ENCODE measurements at regions not wholly inside any gene's neighbourhood (a gene's known extent, or its start where the extent isn't known, plus 50 kb on each side); places are given as distances from the start of the nearest gene placed in this dataset.

DNA sequence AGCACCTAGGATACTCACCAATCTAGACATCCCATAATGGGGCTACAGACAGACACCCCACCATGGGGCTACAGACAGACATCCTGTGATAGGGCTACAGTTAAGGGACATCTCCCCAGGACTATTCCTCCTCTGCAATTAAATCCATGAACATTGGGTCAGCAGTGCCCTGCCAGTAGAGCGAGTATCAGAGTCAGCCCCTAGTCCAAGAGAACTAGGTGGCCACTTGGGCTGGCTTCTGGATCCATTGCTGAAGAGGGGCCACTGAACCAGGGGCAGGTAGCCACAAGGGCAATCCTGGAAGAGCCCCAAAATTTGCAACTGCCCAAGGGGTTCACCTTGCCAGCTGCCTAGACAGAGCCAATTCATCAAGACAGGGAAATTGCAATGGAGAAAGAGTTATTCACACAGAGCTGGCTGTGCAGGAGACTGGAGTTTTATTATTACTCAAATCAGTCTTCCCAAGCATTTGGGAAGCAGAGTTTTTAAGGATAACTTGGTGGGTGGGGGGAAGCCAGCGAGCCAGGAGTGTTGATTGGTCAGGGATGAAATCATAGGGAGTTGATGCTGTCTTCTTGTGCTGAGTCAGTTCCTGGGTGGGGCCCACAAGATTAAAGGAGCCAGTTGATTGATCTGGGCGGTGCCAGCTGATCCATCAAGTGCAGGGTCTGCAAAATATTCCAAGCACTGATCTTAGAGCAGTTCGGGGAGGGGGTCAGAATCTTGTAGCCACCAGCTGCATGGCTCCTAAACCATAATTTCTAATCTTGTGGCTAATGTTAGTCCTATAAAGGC lies 170.2 kb upstream of the SMAD3 start:
- no peak for DNase-seq (ENCODE audit: extremely low read depth, low read depth)

DNA sequence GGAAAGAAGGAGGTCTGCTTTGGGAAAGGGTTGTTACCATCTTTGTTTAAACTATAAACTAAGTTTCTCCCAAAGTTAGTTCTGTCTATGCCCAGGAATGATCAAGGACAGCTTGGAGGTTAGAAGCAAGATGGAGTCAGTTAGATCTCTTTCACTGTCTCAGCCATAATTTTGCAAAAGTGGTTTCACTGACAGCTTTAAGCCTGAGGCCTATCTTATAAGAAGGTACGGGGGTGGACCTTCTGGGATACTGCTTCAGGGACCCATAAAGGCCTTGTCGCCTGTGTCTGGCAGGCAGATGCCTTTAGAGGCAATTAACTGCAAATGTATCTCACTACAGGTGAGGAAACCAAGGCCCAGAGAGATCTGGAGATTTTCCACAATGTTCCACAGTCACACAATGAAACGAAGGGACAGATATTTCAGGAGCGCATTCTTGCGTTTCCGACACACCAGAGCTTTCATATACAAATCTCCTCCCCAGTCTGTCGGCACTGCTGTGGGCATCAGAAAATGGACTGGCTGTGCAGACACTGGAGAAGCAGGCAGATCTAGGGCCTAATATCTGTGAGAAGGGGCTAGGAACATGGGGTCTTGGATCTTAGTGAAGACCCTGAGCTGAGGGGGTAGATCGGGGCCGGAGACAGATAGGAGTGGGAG lies 169.5 kb upstream of the SMAD3 start:
- DNase-seq (ENCODE audit: extremely low read depth, low read depth) = no peak
- TF ChIP-seq, protein P1, sequence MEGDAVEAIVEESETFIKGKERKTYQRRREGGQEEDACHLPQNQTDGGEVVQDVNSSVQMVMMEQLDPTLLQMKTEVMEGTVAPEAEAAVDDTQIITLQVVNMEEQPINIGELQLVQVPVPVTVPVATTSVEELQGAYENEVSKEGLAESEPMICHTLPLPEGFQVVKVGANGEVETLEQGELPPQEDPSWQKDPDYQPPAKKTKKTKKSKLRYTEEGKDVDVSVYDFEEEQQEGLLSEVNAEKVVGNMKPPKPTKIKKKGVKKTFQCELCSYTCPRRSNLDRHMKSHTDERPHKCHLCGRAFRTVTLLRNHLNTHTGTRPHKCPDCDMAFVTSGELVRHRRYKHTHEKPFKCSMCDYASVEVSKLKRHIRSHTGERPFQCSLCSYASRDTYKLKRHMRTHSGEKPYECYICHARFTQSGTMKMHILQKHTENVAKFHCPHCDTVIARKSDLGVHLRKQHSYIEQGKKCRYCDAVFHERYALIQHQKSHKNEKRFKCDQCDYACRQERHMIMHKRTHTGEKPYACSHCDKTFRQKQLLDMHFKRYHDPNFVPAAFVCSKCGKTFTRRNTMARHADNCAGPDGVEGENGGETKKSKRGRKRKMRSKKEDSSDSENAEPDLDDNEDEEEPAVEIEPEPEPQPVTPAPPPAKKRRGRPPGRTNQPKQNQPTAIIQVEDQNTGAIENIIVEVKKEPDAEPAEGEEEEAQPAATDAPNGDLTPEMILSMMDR (IDR thresholded peaks at IDR 0.05; ENCODE audit: low read depth, low read length) = no peak

More for the DNA sequence above, 170.2 kb upstream of the SMAD3 start:
- TF ChIP-seq, protein P1 (IDR thresholded peaks at IDR 0.05; ENCODE audit: low read depth, low read length) = no peak

DNA sequence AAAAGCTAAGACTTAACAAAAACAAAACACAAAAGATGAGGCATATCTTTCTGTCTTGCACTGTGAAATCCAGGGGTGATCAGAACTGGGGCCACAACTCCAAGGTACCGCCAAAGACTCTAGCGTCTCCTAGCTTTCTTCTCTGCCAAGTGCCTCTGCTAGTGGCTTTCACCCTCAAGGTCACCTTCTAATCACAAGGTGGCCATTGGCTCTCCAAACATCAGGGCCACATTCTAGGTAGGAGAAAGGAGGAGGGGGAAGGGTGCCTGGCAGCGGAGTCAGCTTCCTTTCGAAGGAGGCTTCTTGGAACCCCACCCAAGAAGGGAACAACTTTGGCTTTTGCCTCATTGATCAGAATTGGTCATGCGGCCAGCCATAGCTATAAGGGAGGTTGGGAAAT lies 168.8 kb upstream of the SMAD3 start:
- TF ChIP-seq, protein P1 (IDR thresholded peaks at IDR 0.05; ENCODE audit: low read depth, low read length) = no peak
- no peak for DNase-seq (ENCODE audit: extremely low read depth, low read depth)

DNA sequence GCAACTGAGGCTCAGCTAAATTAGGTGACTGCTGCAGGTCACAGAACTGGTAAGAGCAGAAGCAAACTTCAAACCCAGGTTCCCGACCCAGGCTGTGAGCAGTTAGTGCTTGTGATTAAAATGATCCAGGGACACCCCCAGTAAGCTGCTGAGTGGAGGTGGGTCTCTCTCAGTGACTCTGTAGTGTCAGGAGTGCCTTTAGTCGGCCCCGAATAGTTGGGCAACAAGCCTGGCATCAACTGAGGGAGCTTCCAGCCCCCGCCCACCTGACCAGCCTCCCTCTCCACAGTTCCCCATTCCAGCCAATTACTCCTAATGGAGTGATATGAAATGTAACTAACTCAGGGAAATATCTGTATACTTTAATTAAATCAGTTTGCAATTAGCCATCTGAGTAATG lies 168.0 kb upstream of the SMAD3 start:
- DNase-seq (ENCODE audit: extremely low read depth, low read depth) = no peak
- TF ChIP-seq, protein P1 (IDR thresholded peaks at IDR 0.05; ENCODE audit: low read depth, low read length) = no peak

DNA sequence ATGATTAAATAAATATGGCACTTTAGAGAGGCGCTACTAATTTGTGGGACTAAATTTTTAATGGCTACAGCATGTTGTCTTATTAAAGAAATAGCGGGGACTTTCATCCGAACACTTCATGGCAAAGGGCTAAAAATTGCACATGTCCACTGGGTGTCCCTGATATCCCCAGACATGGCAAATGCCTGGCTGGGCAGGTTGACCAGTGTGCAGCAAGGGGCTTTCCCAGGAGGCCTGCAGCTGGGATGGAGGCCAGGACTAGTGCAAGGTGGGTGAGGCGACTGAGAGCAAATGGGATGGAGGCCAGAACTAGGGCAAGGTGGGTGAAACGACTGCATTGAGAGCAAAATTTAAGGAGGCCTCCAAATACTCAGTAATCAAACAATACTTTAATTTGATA lies 167.4 kb upstream of the SMAD3 start:
- TF ChIP-seq, protein P1 (IDR thresholded peaks at IDR 0.05; ENCODE audit: low read depth, low read length) = no peak

DNA sequence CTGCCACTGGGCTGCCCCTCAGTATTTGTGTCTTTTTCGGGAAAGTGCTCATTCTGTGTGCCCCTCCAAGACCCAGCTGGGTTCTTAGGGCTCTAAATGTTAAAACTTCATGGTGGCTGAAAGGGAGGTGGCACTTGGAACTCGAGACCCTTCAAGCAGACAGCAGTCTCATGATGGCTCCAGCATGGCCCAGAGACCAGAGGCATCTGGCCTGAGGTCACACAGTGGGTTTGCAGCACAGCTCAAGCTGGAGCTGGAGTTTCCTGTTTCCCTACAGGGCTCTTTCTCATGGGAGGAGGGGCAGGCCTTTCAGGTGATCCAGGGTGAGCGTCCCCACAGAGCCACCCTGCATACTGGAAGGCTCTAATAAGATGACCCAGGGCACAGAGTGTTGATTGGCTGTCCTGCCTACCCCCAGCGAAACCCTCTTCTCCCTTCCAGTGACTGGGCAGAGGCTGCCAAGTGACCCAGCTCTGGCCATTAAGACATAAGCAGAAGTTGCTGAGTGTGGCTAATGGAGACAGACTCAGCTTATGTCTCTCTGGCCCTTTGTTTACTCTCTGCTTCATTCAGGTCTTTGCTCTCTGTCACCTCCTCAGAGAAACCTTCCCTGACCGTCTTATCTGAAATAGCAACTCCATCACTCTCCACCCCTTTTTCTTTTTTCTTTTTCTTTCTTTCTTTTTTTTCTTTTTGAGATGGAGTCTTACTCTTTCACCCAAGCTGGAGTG lies 166.6 kb upstream of the SMAD3 start:
- DNase-seq (ENCODE audit: extremely low read depth, low read depth) = no peak
- TF ChIP-seq, protein P1 (IDR thresholded peaks at IDR 0.05; ENCODE audit: low read depth, low read length) = no peak

More for the DNA sequence above, 167.4 kb upstream of the SMAD3 start:
- DNase-seq (ENCODE audit: extremely low read depth, low read depth) = no peak

All from AG09319 (cell line).